ENCODE measurements at regions not wholly inside any gene's neighbourhood (a gene's known extent, or its start where the extent isn't known, plus 50 kb on each side); places are given as distances from the start of the nearest gene placed in this dataset.

DNA sequence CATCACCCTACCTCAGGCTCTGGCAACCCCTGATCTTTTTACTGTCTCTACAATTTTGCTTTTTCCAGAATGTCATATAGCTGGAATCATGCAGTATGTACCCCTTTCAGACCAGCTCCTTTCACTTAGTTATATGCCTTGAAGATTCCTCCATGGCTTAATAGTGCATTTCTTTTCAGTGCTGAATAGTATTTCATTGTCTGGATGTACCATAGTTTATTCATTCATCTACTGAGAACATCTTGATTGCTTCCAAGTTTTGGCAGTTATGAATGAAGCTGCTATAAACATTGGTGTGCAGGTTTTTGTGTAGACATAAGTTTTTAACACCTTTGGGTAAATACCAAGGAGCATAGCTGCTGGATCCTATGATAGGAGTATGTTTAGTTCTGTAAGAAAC is 50.8 kb upstream of the ANP32A start:
- no peak for DNase-seq (ENCODE audit: low spot score)

DNA sequence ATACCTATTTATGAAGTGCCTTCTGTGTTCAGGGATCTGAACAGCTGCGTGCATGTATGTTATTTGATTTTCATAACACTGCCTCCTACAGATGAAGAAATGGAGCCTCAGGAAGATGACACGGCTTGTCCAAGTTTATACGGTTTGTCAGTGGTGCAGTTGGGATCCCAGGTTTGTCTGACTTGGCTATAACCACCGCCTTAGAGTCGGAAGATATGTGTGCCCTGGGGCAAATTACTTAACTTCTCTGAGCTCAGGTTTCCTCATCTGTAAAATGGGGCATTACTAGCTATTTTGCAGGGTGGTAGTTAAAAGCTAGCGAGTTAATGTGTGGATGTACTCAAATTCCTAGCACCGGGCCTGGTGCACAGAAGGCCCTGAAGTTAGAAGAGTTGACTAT is 54.1 kb upstream of the ANP32A start:
- no peak for DNase-seq (ENCODE audit: low spot score)

GRCh38 chr15:68875377-68876116 is 54.8 kb upstream of the SPESP1 start:
- peak; percentile 77 for DNase-seq (ENCODE audit: low spot score)

- DNase-seq (ENCODE audit: low spot score), result no peak
Observed at GRCh38 chr15:68877626-68878025, 52.7 kb upstream of the SPESP1 start.

- no peak for DNase-seq (ENCODE audit: low spot score)
Observed at GRCh38 chr15:68880382-68880781, 49.9 kb upstream of the SPESP1 start.

Measured in A172 (cell line).